NCI-H524 treated with DMSO at 0.1 percent for 48 hours (cell line): ENCODE measurements at regions not wholly inside any gene's neighbourhood (a gene's known extent, or its start where the extent isn't known, plus 50 kb on each side); places are given as distances from the start of the nearest gene placed in this dataset.
"Not testable (repeated sequence)": the region's sequence is repeated elsewhere in the genome, so short reads cannot be mapped to it uniquely, and the experiment has no call there.

ENCODE experiments used
- DNase-seq: peaks from one replicate; lab custom pipeline; 2025; lab: John Stamatoyannopoulos, UW

DNA sequence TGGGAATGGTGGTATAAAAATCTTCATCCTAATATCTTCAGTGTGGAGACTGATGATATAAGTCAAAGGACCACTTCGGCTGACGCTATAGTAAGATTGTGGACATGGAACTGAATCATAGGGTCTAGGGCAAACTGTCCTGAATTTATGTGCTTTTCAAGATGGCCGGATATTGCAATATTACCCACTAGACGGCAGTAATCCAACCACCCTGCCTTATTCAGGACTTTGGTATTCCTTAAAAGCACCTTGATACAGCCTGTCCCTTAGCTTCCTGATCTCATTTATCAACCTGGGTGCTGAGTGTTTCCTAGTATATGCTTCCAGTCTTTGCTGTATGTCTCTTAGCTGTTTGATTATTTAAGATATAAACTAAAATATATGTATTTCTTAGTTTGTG lies 71.2 kb upstream of the COX7C start:
- DNase-seq, result no peak

DNA sequence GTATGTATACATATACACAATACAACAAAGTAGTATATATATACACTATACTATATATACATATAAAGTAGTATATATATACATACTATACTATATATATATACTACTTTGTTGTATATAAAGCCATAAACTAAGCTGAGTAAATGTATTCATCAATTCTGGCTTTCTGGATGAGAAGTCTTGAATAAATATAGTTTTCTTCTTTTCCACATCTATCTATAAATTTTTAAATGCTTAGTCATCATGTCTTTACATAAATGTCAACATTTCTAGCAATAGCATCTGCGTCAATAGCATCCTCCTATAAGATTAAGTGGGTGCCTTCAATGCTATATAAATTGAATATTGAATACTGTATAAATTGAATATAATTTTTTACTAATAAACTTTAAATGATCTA lies 63.1 kb upstream of the COX7C start:
- DNase-seq, result no peak

DNA sequence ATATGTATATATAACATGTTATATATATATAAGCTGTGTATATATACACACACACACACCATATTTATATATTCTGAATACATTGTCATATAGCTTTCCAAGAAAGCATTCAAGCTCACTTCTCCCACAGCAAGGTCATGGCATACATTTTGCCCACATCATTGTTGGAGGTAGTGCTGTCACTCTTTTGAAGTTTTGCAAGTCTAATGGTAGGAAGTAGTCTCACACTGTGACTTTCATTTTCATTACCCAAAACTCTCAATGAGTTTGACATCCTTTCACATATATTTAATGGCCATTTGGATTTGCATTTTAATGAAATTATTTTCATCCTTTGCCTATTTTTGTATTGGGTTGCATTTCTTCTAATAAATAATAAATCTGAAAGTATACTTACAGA lies 59.8 kb upstream of the COX7C start:
- DNase-seq, result no peak

DNA sequence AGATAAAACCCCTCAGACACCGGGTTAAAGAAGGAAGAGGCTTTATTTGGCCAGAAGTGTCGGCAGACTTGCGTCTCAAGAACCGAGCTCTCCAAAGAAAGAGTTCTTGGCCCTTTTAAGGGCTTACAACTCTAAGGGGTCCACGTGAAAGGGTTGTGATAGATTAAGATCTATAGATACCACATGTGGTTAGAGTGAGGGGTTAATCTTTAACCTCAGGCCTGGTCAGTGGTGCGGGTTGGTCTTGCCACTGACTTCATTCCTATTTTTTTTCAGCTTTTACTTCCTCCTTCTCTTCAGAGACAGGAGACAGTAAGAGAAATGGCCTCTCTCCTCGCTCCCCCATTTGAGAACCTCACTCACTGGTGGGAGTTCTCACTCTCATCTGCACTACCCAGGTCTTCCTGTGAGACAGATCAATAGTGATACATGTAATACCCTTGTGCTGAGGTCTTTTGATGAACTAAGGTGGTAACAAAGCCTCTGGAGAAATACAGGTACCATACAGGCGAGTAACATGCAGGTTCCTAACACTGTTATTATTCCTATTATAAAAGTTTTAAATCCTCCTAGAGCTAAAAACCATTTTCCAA lies 52.4 kb upstream of the COX7C start:
- DNase-seq, result no peak

DNA sequence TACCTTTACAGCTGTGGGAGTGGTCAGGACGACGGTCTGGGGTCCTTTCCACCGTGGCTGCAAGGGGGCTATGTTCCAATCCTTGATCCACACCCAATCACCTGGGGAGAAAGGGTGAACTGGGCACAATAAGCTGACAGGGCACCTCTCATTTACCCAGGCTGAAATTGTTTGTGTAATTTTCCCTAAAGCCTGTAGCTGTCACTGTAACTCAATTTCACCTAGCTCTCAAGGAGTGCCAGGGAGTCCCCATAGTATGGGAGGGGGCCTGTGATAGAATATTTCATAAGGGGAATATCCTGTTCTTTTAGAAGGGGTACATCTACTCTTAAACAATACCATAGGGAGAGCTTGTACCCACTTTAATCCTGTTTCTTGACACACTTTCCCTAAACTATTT lies 51.7 kb upstream of the COX7C start:
- not testable (repeated sequence) for DNase-seq
